Left kidney (tissue), 1 donor: ENCODE measurements at regions not wholly inside any gene's neighbourhood (a gene's known extent, or its start where the extent isn't known, plus 50 kb on each side); places are given as distances from the start of the nearest gene placed in this dataset.
"Not testable (repeated sequence)": the region's sequence is repeated elsewhere in the genome, so short reads cannot be mapped to it uniquely, and the experiment has no call there.

Source experiments
- DNase-seq: peaks from one replicate; pipeline ENCODE4 v3.0.0-alpha.2; 2013

GRCh38 chr3:188974856-188975599, 196.7 kb upstream of the TPRG1 start:
- DNase-seq, result no peak

- DNase-seq, result no peak
These were observed 196.0 kb upstream of the TPRG1 start for GRCh38 chr3:188975600-188976314.

- no peak for DNase-seq
These were observed 195.4 kb upstream of the TPRG1 start for GRCh38 chr3:188976407-188976806.

- no peak for DNase-seq
These were observed 193.2 kb upstream of the TPRG1 start for GRCh38 chr3:188978421-188979171.

GRCh38 chr3:188979248-188979647, 192.5 kb upstream of the TPRG1 start:
- DNase-seq, result no peak

- DNase-seq, result no peak
These were observed 192.0 kb upstream of the TPRG1 start for GRCh38 chr3:188979669-188980310.

GRCh38 chr3:188993181-188993580, 178.6 kb upstream of the TPRG1 start:
- DNase-seq, result no peak

- DNase-seq, result no peak
These were observed 170.2 kb upstream of the TPRG1 start for GRCh38 chr3:189001559-189001958.

GRCh38 chr3:189003410-189003809, 168.4 kb upstream of the TPRG1 start:
- no peak for DNase-seq

- DNase-seq, result no peak
These were observed 158.4 kb upstream of the TPRG1 start for GRCh38 chr3:189013224-189013888.

- no peak for DNase-seq
These were observed 157.2 kb upstream of the TPRG1 start for GRCh38 chr3:189014526-189014925.

- DNase-seq, result not testable (repeated sequence)
These were observed 148.9 kb upstream of the TPRG1 start for GRCh38 chr3:189022576-189023466.

GRCh38 chr3:189025866-189026265, 145.9 kb upstream of the TPRG1 start:
- no peak for DNase-seq

- no peak for DNase-seq
These were observed 144.1 kb upstream of the TPRG1 start for GRCh38 chr3:189027626-189028155.

- no peak for DNase-seq
These were observed 132.7 kb upstream of the TPRG1 start for GRCh38 chr3:189038773-189039745.

GRCh38 chr3:189040656-189041335, 131.0 kb upstream of the TPRG1 start:
- DNase-seq, result no peak

- peak; percentile 33 for DNase-seq
These were observed 130.2 kb upstream of the TPRG1 start for GRCh38 chr3:189041482-189042090.

- DNase-seq, result no peak
These were observed 128.9 kb upstream of the TPRG1 start for GRCh38 chr3:189042832-189043231.
